HG03135 (cell line): ENCODE measurements at regions not wholly inside any gene's neighbourhood (a gene's known extent, or its start where the extent isn't known, plus 50 kb on each side); places are given as distances from the start of the nearest gene placed in this dataset.
"Not testable (repeated sequence)": the region's sequence is repeated elsewhere in the genome, so short reads cannot be mapped to it uniquely, and the experiment has no call there.

Experiments used
- ATAC-seq: cut with Tn5 transposase; IDR thresholded peaks from one replicate; pipeline ENCODE4 v1.9.1; 2021; ENCODE audit warnings: mild to moderate bottlenecking, moderate library complexity; ENCODE audit not compliant: unreplicated experiment

DNA sequence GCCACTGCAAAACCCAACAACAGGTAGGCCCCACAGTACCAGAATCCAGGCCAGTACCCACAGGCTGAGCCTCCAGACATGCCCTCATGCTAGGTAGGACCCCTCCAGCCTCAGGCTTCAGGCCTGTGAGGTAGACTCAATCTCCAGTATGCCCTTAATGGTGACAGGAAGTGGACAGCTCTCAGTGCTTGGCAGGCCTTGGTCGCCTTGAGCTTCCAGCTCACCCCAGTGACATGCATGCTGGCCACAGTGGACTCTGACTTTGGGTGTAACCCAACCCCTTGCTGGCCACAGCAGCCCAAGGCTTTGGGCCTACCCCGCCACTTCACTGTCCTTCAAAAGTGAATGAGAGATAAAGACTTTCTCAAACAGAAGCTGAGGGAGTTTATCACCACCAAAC is 324.2 kb downstream of the ANTXR2 start:
- ATAC-seq = no peak

DNA sequence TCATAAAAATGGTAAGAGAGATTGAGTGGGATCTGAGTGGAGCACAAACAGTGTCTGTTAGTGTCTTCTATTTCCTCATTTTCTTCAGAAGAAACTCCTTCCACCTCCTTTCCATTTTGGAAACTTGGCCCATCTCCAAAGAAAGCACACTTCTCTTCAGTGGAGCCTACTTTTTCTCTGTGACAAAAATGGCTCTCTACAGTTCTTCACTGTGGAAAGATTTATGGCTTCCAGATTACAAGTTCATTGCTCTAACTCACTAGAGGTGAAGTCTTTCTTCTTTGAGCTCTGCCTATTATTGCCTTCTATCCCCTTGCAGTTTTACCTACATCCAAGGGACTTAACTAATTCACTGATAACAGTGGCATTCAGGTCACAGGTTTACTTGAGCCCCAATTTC is 325.8 kb downstream of the ANTXR2 start:
- no peak for ATAC-seq

DNA sequence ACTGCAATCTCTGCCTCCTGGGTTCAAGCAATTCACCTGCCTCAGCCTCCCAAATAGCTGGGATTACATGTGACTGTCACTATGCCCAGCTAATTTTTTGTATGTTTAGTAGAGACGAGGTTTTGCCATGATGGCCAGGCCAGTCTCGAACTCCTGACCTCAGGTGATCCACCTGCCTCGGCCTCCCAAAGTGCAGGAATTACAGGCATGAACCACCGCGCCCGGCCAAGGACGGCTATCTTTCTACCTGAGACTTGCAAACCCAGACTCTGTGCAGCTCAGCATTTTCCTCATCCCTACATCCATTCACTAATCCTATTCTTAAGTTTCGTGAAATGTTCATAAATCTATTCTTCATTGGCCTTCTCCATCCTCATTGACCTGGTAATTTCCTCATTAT is 330.0 kb downstream of the ANTXR2 start:
- no peak for ATAC-seq

DNA sequence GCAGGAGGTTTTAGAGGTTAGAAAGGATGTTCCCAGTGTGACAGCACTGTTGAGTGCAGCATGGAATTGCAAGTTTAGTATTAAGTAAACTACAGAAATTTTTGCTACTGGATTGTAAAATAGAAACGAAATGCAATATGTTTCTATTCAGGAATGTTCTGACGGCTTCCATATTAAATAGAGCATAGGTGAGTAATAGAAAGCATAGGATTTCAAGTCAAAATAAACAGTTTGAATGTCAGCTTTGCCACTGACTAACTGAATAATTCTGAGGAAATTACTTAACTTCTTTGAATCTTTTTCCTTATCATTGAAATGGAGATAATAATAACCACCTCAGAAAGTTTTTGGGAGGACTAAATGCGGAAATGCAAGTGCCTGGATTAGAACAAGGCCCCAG is 331.9 kb upstream of the GK2 start:
- ATAC-seq = no peak

DNA sequence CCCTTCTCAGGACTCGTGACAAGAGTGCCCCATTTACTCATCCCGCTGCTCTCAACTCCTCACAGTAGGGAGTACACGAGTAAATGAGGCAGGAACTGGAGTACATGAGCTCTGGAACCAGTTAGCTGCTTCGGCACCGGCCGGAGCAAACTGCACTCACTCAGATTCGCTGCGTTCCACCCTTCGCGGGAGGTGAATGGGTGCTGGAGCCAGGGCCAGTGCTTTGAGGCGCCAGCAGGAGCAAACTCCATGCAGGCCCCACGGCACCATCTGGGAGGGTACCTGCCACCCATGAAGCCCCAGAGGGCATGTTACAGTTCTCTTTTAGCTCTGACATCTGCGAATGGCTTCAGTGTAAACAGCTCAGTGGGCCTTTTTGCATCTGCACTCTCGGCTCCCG is 315.5 kb upstream of the GK2 start:
- ATAC-seq = no peak

DNA sequence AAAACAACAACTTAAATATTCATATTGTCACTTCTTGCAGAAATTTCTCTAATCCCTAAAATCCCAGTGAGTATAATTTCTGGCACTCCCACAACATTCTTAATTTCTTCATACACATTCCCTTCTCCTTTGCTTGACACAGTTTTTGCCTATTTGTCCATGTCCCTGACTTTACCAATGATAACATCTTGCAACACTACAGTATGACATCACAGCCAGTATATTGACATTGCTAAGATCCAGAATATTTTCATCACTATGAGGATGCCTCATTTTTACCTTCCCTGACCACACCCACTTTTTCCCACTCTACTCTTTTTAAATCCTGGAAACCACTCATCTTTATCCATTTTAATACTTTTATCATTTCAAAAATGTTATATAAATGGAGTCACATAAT is 292.3 kb upstream of the GK2 start:
- no peak for ATAC-seq

DNA sequence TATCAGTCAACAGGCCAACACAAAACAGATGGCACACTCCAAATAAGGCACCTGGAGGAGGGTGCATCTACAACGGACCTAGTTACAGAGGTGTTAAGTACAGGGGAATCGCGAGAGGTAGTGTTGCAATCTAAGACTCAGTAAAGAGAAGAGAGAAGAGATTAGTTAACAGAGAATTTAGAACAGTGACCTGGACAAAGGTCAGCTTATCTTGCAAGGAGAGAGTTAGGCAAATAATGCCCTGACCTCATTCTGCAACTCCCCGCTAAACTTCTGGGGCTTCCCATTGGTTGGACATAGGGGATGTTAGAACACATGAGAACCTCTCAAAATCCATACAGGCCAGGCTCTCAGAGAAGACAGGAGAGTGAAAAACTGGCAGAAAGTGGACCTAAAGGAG is 289.4 kb upstream of the GK2 start:
- ATAC-seq = no peak

DNA sequence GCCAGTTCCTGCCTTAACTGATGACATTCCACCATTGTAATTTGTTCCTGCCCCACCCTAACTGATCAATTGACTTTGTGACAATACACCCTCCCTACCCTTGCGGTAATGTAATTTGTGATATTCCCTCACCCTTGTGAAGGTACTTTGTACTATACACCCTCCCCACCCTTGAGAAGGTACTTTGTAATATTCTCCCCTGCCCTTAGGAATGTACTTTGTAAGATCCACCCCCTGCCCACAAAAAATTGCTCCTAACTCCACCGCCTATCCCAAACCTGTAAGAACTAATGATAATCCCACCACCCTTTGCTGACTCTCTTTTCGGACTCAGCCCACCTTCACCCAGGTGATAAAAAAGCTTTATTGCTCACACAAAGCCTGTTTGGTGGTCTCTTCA is 288.5 kb upstream of the GK2 start:
- ATAC-seq = not testable (repeated sequence)

DNA sequence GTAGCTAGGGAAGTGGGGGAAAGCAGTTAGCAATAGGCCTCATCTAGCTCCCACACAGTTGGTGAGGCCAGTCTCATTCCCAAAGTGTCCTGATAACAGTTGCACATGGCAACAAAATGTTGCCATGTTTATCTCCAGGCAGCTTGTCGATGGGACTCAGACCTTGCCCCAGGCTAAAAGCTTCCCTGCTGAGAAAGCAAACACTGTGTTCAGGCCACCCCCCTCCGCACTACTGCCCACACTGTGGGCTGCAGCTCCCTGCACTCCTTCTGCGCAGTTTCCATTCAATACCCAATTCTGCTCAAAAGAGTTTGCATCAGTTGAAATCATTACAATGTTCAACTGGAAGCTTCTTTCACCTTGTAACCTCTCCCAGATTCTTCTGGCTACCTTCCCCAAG is 287.8 kb upstream of the GK2 start:
- no peak for ATAC-seq

DNA sequence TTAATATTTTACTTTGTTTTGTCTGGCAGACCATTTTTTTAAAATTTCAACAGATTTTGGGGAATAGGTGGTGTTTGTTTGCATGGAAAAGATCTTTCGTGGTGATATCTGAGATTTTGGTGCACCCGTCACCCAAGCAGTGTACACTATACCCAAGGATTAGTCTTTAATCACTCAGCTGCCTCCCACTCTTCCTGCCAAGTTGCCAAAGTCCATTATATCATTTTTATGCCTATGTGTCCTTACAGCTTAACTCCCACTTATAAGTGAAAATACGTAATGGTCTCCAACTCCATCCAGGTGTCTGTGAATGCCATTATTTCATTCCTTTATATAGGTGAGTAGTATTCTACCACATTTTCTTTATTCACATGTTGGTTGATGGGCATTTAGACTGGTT is 281.7 kb upstream of the GK2 start:
- no peak for ATAC-seq

DNA sequence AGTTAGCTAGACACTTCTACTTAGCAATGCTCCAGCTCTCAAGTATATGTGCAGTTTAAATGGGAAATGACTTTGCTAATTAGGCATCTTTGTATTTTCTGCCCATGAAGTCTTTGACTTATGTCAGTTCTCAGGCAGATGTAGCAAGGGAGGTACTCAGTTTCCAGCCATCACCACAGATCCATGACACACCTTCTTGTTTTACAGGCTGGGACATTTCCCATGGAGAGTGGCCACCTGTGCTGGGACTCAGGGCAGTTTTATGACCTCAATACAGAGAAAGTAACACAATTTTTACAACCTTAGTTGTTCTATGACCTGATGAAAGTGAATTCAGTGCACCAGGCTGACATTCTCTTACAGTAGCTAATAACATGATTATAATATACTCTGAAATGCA is 280.7 kb upstream of the GK2 start:
- ATAC-seq = no peak

DNA sequence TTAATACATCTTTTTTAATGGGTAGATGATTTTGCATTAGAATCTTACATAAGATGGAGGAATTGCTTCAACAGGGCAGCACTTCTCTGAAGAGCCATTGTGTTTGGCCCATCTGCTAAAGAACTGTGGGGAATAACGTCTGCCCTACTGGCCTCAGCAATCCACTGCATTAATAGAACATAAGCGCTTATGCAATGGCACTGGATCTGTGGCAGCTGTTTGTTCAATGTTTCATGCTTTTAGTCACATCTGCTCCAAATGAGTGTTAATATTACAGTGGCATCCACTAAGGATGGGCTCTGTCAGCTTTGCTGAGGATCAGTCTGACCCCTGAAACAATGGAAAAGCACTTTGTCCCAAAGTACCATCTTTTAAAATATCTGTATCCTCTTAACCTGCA is 279.0 kb upstream of the GK2 start:
- no peak for ATAC-seq

DNA sequence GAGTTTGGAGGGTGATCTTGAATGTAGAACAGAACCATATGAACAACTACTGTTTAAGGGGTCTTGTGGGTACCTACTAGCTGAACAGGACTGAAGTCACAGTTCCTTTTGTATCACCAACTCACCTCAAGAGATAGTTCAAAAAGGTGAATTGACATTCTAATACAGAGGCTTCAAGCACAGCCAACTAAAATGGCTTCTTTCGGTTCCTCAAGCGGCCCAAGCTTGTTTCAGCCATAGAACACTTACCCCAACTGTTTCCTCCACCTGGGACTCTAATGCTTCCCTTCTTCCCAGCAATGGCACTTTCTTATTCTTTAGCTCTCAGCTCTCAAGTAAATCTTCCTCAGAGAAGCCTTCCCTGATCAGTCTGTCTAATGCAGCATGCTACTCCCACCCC is 277.5 kb upstream of the GK2 start:
- ATAC-seq = no peak

DNA sequence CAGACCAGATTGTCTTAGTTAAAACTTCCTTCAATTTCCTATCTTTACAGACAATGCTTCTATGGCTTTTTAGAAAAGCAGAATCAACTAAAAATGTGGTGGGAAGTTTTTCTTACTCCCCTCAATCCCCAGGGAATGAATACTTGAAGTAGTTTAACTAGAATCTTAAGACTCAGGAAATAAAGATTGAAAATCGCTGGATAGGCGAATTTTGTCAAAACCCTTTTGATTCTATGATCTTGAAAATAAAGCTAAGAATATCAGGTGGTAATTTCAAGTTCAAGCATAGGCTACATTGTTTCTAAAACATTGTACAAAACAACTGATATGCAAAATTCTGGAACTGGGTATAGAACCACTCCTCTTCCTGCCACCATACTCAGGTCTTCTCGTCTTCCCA is 276.5 kb upstream of the GK2 start:
- ATAC-seq = no peak

DNA sequence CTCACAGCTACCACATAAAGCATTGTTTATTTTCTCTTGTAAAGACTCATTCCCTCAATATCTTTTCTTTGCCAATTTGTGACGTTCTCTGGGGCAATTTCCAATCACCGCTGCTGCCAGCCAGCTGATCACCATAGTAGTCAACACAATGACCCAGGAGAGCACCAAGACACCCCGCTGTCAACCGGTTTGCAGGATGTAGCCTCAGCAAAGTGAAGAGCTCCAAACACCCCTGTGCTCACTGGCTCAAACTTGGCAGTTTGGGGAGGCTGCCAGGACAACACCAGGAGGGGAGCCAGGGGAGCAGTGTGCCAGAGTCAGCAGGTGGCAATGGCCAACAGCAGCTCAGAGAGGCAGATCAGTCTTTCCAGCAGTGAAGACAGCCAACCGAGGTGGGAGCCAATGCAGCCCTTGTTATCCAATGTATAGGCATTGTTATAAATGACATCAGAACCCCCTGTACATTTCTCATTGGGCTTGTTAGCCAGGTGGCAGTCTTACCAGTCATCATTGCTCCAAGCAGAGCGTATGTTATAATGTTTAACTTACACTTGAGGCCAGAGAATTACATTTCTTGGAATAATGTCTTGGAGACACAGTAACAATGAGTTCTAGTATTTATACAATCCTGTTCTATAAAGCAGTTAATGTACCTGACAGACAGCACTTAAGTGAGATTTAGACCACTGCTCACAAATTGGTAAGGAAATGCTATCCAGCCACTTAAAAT is 274.9 kb upstream of the GK2 start:
- no peak for ATAC-seq

DNA sequence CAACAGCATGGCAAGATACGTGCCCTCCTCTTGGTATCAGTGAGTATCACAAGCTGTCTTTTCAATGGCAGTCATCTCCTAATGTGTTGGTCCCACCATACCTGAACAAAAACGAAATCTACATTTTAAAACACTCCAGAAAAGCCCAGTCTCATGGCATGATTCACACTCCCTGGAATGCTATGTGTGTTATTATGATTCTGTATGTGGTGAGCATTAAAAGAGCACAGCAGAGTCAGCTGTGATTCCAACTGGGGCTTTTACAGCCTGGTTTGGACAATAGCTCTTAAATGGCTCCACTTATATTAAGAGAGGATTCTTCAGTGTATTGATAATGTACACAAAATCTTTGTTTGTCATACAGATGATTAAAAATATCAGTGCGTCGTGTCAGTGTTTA is 274.1 kb upstream of the GK2 start:
- no peak for ATAC-seq

DNA sequence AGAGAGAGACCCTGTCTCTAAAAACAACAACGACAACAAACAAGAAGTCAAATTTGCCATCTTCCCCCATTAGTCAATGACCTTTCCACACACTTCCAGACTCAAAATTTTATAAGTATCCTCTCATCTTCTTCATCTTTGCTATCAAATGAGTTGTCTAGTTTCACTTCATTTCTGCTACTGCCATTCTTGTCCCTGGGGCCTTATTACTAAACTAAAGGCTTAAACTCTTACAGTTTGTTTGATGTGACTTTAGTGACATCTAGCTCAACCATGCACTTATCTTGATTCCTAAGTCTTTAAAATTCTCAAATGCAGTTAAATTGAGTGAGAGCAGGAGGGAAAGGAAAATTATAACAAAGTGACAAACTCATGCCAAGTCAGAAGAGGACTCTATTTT is 271.8 kb upstream of the GK2 start:
- no peak for ATAC-seq

DNA sequence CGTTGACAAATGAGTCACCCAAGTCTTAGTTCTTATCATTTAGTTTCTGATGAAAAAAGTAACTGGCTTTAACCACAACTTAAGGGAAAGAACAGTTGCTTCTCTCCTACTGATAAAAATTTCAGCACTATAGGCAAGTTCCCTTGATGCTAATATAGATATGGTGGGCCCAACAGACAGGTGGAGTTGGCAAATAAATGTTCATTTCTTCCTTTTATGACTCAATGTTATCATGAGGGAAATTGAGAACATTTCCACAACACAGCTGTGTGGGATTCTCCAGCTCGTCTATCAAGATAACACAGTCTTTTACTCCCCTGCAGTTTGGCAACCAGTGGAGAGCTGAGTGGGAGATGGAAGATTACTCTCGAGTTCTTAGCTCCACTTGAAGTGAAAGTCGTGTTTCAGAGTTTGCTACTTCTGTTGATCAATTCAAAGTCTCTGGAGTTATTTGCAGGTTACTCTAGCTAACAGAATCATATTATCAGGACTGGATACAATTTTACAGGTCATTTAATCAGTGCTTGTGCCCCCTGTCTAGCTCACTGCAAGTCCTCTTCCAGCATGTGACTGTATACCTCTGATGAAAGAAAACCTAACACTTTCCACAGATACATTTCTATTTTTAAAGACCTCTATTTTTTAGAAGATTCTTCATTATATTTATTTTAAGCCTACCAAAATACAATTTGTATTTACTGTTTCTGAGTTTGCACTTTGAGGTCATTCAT is 270.6 kb upstream of the GK2 start:
- no peak for ATAC-seq

DNA sequence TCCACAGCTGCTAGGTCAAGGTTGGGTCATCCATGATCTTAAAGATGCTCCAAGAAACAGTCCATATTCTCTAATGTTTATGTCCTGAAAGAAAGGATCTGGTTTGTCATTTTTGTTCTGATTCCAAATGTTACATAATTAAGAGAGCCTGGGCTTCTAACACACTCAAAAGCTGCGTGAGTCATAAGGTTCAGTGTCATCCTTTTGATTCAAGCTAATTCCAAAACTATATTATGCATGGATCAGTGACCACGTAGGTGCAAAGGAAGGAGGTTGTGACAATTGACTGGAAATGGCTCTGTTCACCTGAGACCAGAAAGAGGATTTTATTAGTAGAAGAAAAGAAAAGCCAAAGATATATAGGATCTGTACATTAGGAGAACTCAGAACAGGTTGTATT is 268.7 kb upstream of the GK2 start:
- ATAC-seq = no peak

DNA sequence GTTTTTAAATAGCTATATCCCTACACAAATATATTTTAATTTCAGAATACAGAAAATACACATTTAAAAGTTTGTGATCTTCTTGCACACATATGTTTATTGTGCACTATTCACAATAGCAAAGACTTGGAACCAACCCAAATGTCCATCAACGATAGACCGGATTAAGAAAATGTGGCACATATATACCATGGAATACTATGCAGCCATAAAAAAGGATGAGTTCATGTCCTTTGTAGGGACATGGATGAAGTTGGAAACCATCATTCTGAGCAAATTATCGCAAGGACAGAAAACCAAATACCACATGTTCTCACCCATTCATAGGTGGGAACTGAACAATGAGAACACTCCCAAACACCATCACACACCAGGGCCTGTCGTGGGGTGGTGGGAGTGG is 266.9 kb upstream of the GK2 start:
- ATAC-seq = not testable (repeated sequence)

DNA sequence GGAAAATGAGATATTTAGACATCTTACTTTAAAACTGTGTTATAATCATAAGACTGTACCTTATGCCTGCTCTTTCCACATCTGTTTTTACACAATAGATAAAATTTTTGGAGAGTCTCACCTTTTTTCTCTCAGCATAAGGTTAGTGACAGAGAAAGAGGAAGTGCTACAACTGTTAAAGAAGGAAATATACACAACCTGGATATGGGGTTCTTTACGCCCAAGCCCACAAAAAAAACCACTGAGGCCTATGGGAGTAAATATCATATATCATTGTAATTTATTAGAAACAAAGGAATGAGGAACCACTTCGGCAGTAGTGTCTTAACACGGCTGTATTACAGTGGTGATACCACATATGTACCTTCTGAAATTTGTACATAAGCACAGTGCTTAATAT is 265.9 kb upstream of the GK2 start:
- ATAC-seq = no peak

DNA sequence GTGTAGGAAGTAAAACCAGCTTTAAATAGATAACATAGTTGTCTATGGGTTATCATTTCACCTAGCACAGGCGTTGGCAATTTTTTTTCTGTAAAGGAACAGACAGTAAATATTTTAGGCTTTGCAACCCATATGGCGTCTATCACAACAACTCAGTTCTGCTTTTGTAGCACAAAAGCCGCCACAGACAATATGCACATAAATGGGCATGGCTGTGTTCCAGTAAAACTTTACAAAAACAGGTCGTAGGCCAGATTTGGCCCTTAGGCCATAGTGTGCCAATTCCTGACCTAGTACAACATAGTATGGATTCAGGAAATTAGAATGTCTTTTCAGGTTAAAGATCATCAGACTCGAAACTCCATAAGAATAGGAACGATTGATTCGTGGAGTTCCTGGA is 265.3 kb upstream of the GK2 start:
- no peak for ATAC-seq

DNA sequence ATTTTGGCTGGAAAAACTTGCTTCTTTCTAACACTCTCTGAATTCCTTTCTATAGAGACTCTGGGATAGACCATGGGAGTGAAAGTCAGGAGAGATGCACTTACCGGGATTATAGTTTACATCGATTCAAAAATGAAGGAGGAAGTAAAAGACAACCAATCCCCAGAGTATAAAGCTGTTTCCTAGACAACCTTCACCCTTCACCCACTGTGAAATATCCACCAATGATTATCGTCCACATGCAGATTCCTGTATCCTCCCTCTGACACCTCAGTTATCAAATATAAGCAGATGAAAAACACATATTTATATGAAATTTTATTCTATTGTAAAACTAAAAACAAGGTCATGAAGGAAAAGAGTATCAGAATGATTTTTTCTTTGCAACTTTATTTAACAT is 258.8 kb upstream of the GK2 start:
- no peak for ATAC-seq
